H4 (cell line): ENCODE measurements at regions not wholly inside any gene's neighbourhood (a gene's known extent, or its start where the extent isn't known, plus 50 kb on each side); places are given as distances from the start of the nearest gene placed in this dataset.
"Not testable (repeated sequence)": the region's sequence is repeated elsewhere in the genome, so short reads cannot be mapped to it uniquely, and the experiment has no call there.

Experiments
- DNase-seq: peaks from one replicate; pipeline ENCODE4 v3.0.0-alpha.2; 2015; ENCODE audit warnings: low spot score

- DNase-seq = no peak
Observed at GRCh38 chr5:72596956-72597355, 89.7 kb upstream of the ZNF366 start.

GRCh38 chr5:72588640-72589039 is 81.4 kb upstream of the ZNF366 start:
- DNase-seq = no peak

DNA sequence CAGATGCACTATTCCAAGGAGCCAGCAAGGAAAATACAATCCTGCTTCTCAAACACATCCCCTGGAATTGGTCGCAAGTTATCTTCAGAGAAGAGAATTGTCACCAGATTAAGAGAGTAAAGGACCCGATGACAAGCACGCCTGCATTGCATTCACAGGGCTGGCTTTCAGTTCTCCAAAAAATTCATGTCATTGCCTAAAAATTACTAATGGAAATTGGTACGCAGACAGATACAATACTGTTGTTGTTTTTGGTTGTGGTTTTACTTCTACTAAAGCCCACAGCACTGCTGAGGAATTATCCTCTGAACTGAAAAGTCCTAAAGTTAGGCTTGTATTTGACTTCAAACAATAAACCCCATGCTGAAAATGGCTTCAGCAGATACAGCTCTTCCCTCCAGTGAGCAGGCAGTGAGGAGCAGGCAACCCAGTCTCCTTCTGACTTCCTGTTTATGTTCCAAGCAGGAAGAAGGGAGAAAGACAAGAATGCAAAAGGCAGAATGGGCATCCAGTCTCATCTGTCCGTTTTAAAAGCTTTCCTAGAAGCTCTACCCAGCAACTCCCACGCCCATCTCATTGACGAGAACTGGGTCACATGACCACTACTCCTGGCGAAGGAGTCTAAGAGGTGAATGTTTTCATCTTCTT is 80.6 kb upstream of the ZNF366 start:
- DNase-seq = no peak

- DNase-seq = no peak
Observed at GRCh38 chr5:72586788-72587530, 79.7 kb upstream of the ZNF366 start.

GRCh38 chr5:72584466-72584865 is 77.3 kb upstream of the ZNF366 start:
- no peak for DNase-seq

DNA sequence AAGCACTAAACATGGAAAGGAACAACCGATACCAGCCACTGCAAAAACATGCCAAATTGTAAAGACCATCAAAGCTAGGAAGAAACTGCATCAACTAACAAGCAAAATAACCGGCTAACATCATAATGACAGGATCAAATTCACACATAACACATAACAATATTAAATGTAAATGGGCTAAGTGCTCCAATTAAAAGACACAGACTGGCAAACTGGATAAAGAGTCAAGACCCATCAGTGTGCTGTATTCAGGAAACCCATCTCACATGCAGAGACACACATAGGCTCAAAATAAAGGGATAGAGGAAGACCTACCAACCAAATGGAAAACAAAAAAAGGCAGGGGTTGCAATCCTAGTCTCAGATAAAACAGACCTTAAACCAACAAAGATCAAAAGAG is 72.1 kb upstream of the ZNF366 start:
- not testable (repeated sequence) for DNase-seq

- DNase-seq = no peak
Observed at GRCh38 chr5:72572236-72572765, 65.1 kb upstream of the ZNF366 start.

DNA sequence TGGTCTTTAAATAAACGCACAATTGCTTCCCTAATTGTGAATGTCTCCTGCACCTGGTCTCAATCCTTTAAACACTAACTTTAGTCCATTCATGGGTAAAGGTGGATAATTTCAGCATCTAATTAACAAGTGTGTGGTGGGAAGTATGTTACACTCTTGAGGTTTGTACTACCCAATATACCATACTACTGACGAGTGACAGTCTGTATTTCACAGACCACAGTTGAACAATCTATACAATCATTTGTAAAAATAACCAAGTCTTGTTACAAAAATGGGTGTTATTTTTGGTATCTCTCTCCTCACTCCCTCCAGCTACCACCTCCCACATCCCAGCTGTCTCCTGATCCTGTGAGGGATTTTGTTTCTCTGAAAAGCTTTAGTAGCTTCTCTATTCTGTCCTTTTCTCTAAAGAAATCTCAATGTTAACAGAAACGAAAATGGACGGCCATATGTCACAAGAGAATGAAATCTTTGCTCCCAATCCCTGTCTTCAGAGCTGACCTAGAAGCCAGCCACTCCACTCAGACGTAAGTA is 62.3 kb upstream of the ZNF366 start:
- no peak for DNase-seq

DNA sequence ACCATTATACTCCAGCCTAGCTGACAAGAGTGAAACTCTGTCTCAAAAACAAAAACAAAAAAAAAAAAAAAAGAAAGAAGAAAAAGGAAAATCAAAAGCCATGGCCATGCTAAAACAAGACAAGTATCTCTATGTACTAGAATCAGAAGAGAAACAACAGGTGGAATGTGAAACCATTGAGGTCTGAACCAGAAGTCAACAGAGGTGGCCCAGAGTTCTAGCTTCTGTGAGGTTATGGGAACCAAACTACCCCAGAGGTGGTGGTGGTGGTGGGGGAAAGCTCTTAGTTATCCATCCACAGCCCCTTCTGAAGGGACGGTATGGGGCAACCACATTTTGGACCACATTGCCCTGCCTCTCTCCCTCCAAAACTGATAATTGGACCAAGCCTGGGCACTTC is 59.5 kb upstream of the ZNF366 start:
- DNase-seq = no peak

DNA sequence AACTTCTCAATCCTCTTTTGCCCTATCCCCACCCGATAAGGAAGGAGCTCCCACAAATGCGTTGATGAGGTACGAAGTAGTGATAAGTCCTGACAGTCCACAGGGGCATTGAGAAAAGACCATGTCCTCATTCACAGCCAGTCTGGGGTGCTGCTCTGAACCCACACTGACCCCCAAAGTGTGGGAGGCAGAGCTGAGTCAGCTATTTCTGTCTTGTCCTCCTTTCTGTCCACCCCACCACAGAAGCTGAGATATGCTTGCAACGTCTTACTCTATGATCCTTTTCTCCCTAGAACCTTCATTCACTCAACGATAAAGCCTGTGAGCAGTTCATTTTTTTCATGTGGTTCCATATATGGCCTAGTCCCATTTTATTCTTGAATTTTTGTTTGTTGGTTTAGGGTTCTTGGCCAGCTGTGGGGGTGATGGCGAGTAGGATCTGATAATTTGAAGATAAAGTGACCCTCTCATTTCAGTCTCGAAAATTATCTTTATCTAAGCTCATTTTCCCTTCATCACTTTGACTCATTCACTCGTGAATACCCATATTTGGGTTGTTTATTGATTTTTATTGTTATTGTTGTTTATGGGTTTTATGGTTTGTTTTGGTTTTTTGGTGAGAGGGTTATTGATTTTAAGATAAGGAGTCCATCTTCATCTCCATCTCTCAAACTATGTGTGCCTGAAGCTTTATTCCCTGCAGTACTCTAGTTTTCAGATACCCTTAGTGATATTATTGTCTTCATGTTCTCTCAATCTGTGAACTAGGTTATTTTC is 58.5 kb upstream of the ZNF366 start:
- no peak for DNase-seq

DNA sequence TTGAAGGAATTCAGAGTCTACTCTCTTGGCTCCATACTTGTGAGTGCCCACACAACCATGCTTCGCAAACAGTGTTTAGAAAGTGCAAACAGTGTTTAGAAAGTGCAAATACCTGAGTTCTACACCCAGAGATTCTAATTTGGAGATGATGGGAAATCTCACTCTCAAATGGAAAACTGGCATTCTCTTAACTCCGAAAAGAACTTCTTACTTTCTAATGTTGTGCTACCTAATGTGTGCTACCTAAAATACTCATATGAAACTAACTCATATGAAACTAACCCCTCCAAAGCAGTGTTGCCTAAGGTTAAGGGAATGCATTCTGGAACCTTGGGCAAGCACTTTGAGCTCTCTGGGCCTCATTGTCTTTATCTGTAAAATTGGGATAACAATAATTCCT is 55.5 kb upstream of the ZNF366 start:
- no peak for DNase-seq

- no peak for DNase-seq
Observed at GRCh38 chr5:72561148-72561972, 54.1 kb upstream of the ZNF366 start.

DNA sequence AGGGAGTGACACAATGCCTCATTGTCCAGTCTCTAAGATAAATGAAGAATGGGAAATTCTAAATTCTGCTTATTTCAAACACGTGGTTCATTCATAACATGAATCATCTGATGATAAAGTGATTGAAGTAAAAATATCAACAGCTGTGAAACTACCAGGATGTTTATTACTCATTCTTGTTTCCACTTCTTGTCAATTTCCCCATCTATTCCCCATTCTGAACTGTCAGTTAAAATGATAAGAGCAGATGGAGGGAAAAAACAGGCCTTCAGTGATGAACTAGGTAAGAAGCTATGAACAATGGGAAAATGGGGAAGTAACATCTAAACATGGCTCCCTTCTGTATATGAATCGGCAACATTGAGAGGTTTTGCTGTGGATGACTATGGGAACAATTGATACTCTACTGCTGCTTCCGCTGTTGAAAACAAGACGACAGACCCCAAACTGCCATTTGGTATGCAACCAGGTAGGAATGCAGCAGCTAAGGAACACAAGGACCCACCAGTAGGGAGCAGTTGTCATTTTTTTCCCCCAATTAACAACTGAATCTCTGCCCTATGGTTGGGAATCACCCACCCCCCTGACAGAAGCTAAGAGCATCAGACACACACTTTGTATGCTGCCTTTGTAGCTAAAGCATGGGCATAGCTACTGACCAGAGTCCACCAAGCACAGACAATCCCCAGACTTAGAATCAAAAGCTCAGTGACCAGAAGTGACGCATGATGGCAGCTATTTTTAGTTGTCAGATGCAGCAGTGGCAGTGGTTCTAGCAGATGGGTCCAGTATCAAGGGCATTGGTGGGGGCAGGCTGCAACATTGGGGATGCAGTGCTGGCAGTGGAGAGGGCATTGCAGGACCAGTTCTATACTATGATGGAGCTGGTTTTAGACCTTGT is 52.9 kb upstream of the ZNF366 start:
- DNase-seq = no peak

DNA sequence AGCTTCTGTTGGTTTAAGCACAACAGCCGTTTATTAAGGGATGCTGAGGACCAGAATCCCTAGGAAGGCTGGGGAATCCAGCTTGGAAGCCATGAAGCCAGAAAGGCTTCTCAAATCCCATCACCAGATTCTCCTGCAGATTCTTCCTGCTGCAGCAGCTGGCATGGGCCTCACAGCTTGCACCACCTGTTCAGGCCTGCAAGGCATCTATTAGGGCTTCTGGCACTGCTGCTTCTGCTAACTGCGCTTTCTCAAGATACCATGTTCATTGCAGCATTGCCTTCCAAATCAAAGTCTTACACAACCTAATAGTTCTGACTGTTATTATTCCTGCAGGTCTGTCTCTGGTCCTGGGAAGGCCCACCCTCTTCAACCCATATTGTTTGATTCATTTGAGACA is 51.2 kb upstream of the ZNF366 start:
- no peak for DNase-seq

- DNase-seq = no peak
Observed at GRCh38 chr5:72558046-72558336, 50.8 kb upstream of the ZNF366 start.

GRCh38 chr5:72557167-72558045 is 50.2 kb upstream of the ZNF366 start:
- no peak for DNase-seq
